ENCODE measurements at regions not wholly inside any gene's neighbourhood (a gene's known extent, or its start where the extent isn't known, plus 50 kb on each side); places are given as distances from the start of the nearest gene placed in this dataset.

DNA sequence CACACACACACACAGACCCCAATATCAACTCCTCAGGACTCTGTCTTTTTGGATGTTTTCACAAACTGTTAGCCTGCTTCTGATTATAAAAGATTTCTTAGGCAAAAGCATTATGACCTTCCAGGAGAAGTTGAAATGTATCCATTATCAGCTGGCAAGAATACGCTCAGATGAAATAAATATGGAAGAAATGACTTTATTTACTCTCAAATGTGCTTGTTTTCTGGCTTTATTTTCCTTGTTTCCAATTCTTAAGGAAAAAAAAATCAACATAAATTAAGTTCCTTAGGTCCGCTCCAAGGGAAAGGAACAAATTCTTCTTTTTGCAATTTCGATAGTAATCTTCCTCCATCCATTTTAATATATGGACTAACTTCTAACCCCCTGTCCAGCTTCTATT is 175.6 kb upstream of the HCCS start:
- Histone ChIP-seq H3K4me1 (ENCODE audit: control insufficient read depth, low read depth, low read length) (no peaks in the 10 kb centered on the region), H3K36me3 (ENCODE audit: control insufficient read depth, low read depth, low read length) (no peaks in the 10 kb centered on the region), H3K27me3 (ENCODE audit: control insufficient read depth, insufficient read depth, low read length) (no peaks in the 10 kb centered on the region)

DNA sequence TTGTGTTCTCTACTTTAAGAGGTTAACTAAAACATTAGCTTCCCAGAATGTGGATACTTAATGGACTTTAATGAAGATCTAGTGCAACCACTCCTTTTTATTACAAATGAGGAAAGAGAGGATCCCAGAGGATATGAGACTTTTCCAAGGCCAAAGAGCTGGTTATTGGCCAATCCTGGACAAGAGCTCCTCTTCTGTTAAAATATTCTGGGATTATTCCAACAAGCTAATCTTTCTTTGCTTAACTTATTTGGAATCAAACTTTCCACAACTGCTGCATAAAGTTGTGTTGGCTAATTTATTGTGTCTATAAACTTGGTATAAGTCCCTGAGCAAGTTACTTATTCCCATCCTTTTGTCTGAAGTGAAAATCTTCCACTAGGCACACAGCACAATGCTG is 174.2 kb upstream of the HCCS start:
- Histone ChIP-seq H3K9me3 (ENCODE audit: control insufficient read depth, low read depth, low read length) (no peaks in the 10 kb centered on the region), H3K27me3 (ENCODE audit: control insufficient read depth, insufficient read depth, low read length) (no peaks in the 10 kb centered on the region), H3K4me3 (ENCODE audit: low read length) (no peak overlapping the region), H3K9ac (ENCODE audit: low read length) (no peak overlapping the region), H3K4me1 (ENCODE audit: control insufficient read depth, low read depth, low read length) (no peaks in the 10 kb centered on the region), H3K27ac (ENCODE audit: low read length) (no peak overlapping the region), H3K36me3 (ENCODE audit: control insufficient read depth, low read depth, low read length) (no peaks in the 10 kb centered on the region)

More for the DNA sequence above, 175.6 kb upstream of the HCCS start:
- no peak overlapping the region for H3K9ac ChIP-seq (ENCODE audit: low read length)
- H3K9me3 ChIP-seq (ENCODE audit: control insufficient read depth, low read depth, low read length): no peaks in the 10 kb centered on the region
- H3K4me3 ChIP-seq (ENCODE audit: low read length): no peak overlapping the region
- H3K27ac ChIP-seq (ENCODE audit: low read length): no peak overlapping the region

DNA sequence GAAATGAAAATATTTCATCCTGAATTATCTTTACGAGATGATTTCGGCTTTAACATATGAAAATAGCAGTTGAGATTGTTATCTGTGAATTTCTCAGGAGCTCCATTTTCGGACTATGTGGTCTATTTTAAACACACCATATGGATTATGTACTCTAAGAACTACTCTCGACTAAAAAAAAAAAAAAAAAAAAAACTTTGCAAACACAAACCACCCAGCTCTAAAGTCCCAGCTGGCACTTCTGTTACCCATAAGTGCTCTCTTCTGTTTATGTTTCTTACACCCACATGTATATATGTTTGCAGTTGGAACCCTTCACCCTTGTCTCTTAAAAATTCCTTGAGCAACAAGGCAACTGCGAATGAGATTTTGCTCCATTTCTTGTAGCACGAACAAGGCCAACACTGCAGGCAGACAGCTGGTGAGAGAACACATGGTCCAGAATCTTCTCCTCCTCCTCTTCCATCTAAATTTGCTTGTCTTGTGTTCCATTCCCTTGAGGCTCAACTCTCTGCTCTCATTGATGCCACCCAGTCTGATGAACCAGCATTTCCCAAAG is 172.7 kb upstream of the HCCS start:
- Histone ChIP-seq H3K36me3 (ENCODE audit: control insufficient read depth, low read depth, low read length) (no peaks in the 10 kb centered on the region), H3K27me3 (ENCODE audit: control insufficient read depth, insufficient read depth, low read length) (no peaks in the 10 kb centered on the region), H3K27ac (ENCODE audit: low read length) (no peak overlapping the region), H3K4me1 (ENCODE audit: control insufficient read depth, low read depth, low read length) (no peaks in the 10 kb centered on the region), H3K4me3 (ENCODE audit: low read length) (no peak overlapping the region), H3K9ac (ENCODE audit: low read length) (no peak overlapping the region), H3K9me3 (ENCODE audit: control insufficient read depth, low read depth, low read length) (no peaks in the 10 kb centered on the region)

DNA sequence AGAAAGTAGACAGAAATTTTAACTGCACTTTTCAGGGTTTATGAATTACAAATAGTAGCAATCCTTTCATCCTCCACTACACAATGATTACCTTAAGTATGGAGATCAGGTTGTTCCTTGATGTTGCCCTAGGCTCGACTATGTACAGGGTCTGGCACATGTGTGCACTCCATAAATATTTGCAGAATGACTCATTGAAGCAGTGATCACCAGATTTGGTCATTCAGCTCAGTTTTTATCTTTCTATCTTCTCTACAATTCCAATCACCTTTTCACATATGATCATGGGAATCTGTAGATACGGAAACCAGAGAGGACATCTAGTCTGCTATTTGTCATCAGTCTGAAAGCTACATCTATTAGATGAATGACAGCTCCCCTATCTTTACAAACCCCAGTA is 171.7 kb upstream of the HCCS start:
- Histone ChIP-seq H3K9ac (ENCODE audit: low read length) (no peak overlapping the region), H3K4me1 (ENCODE audit: control insufficient read depth, low read depth, low read length) (no peaks in the 10 kb centered on the region), H3K4me3 (ENCODE audit: low read length) (no peak overlapping the region), H3K9me3 (ENCODE audit: control insufficient read depth, low read depth, low read length) (no peaks in the 10 kb centered on the region), H3K27me3 (ENCODE audit: control insufficient read depth, insufficient read depth, low read length) (no peaks in the 10 kb centered on the region), H3K36me3 (ENCODE audit: control insufficient read depth, low read depth, low read length) (no peaks in the 10 kb centered on the region), H3K27ac (ENCODE audit: low read length) (no peak overlapping the region)

DNA sequence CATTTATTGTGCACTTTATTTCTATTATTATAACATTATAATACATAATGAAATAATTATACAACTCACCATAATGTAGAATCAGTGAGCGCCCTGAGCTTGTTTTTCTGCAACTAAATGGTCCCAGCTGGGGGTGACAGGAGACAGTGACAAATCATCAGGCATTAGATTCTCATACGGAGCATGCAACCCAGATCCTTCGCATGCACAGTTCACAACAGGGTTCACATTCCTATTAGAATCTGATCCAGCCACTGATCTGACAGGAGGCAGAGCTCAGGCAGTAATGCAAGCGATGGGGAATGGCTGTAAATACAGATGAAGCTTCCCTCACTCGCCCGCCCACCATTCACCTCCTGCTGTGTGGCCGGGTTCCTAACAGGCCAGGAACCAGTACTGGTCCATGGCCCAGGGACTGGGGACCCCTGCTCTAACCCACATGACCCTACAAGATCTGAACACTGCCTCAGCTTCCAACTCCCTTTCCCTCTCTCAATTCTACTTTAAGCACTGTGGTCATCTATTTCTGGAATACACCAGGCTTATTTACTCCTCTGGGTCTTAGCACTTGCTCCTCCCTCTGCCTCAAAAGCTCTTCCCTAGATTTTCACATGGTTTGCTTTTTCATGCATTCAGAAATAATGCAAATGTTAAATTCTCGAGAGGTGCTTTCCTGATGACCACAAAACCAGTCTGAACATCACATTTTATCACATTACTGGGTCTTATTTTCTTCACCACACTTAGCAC is 166.8 kb upstream of the HCCS start:
- no peaks in the 10 kb centered on the region for H3K27me3 ChIP-seq (ENCODE audit: control insufficient read depth, insufficient read depth, low read length)
- H3K4me3 ChIP-seq (ENCODE audit: low read length): no peak overlapping the region
- no peaks in the 10 kb centered on the region for H3K9me3 ChIP-seq (ENCODE audit: control insufficient read depth, low read depth, low read length)
- H3K27ac ChIP-seq (ENCODE audit: low read length): no peak overlapping the region
- H3K4me1 ChIP-seq (ENCODE audit: control insufficient read depth, low read depth, low read length): no peaks in the 10 kb centered on the region
- H3K36me3 ChIP-seq (ENCODE audit: control insufficient read depth, low read depth, low read length): no peaks in the 10 kb centered on the region
- no peak overlapping the region for H3K9ac ChIP-seq (ENCODE audit: low read length)

DNA sequence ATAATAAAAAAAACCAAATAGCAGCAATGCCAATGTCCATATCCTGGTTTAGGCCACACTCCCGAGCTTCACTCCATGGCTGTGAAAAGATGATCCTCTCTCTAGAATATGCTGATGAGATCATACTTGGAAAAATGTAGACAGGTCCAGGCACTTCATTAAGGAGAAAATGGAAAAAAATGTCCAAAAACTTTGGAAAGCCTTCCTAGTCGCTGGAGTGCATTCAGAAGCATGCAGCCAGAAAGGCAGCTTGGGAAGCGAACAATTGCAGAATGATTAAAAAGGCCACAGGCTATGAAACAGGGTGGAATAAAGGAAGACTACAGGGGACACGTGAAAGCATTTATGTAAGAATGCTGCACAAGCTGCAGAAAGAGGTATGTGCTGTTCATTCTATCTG is 165.6 kb upstream of the HCCS start:
- H3K9ac ChIP-seq (ENCODE audit: low read length): no peak overlapping the region
- H3K36me3 ChIP-seq (ENCODE audit: control insufficient read depth, low read depth, low read length): no peaks in the 10 kb centered on the region
- no peaks in the 10 kb centered on the region for H3K9me3 ChIP-seq (ENCODE audit: control insufficient read depth, low read depth, low read length)
- no peaks in the 10 kb centered on the region for H3K4me1 ChIP-seq (ENCODE audit: control insufficient read depth, low read depth, low read length)
- H3K27ac ChIP-seq (ENCODE audit: low read length): no peak overlapping the region
- H3K4me3 ChIP-seq (ENCODE audit: low read length): no peak overlapping the region
- H3K27me3 ChIP-seq (ENCODE audit: control insufficient read depth, insufficient read depth, low read length): no peaks in the 10 kb centered on the region

DNA sequence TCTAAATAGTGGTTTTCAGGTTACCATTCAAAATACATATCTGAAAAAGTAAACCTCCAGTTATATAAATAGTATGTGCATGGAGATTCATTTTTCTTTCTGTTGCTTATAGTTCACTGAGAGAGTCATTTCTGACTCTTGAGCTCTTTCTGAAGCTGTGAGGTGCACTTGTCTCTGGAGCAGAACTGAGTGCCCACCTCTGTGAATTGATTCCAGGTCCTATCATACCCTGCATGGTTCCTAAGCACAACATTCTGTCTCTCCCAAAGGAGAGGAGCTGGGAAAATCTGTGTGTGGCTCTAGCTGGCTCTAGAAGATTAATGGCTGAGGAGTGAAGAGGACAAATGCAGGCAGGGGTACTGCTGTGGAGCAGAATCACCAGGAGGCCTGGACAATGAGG is 161.6 kb upstream of the HCCS start:
- H3K27me3 ChIP-seq (ENCODE audit: control insufficient read depth, insufficient read depth, low read length): no peaks in the 10 kb centered on the region

DNA sequence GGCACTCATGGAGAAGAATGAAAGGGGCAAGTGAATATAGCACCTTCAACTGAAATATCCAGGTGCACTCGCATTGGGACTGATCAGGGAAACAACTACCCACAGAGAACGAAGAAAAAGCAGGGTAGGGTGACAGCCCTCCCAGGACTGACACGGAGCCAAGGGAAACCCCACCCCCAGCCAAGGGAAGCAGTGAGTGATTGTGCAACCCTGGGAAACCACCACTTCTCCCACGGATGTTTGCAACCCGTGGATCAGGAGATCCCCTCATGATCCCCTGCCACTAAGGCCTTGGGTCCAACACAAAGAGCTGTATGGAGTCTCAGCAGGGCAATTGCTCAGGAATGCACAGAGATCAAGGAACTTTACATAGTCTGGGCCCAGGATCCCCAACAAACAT is 158.5 kb upstream of the HCCS start:
- no peaks in the 10 kb centered on the region for H3K27me3 ChIP-seq (ENCODE audit: control insufficient read depth, insufficient read depth, low read length)
- no peaks in the 10 kb centered on the region for H3K36me3 ChIP-seq (ENCODE audit: control insufficient read depth, low read depth, low read length)
- no peak overlapping the region for H3K4me3 ChIP-seq (ENCODE audit: low read length)
- no peak overlapping the region for H3K9ac ChIP-seq (ENCODE audit: low read length)
- no peak overlapping the region for H3K27ac ChIP-seq (ENCODE audit: low read length)
- no peaks in the 10 kb centered on the region for H3K9me3 ChIP-seq (ENCODE audit: control insufficient read depth, low read depth, low read length)
- H3K4me1 ChIP-seq (ENCODE audit: control insufficient read depth, low read depth, low read length): peaks cover 18% of the 10 kb centered on the region

More for the DNA sequence above, 161.6 kb upstream of the HCCS start:
- Histone ChIP-seq H3K36me3 (ENCODE audit: control insufficient read depth, low read depth, low read length) (no peaks in the 10 kb centered on the region), H3K4me1 (ENCODE audit: control insufficient read depth, low read depth, low read length) (peaks cover 18% of the 10 kb centered on the region), H3K4me3 (ENCODE audit: low read length) (no peak overlapping the region), H3K27ac (ENCODE audit: low read length) (no peak overlapping the region), H3K9ac (ENCODE audit: low read length) (no peak overlapping the region), H3K9me3 (ENCODE audit: control insufficient read depth, low read depth, low read length) (no peaks in the 10 kb centered on the region)

DNA sequence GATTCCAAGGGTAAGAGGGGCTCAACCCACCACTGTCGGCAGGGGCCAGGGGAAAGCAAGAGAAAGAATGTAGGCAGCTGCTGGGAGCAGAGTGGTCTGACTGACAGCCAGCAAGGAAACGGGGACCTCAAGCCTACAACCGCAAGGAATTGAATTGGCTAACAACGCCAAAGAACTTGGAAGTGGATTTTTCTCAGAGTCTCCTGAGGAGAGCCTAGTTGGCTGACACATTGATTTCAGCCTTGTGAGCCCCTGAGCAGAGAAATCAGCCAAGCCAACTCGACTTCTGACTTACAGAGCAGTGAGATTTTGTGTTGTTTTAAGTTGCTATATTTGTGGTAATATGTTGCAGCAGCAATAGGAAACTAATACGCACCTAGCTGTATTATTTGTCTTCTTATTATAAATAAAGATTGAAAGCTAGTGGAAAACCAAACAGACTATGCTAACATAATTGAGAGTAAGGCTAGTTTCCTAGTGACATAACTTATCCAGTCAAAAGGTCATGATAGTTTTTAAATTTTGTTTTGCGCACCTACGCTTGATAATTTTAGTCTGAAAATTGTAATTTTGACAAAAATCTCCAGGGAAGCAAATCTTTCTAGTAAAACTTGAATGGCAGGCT is 145.8 kb upstream of the HCCS start:
- Histone ChIP-seq H3K36me3 (ENCODE audit: control insufficient read depth, low read depth, low read length) (no peaks in the 10 kb centered on the region), H3K9me3 (ENCODE audit: control insufficient read depth, low read depth, low read length) (no peaks in the 10 kb centered on the region), H3K4me1 (ENCODE audit: control insufficient read depth, low read depth, low read length) (no peaks in the 10 kb centered on the region), H3K9ac (ENCODE audit: low read length) (no peak overlapping the region), H3K27me3 (ENCODE audit: control insufficient read depth, insufficient read depth, low read length) (no peaks in the 10 kb centered on the region), H3K27ac (ENCODE audit: low read length) (no peak overlapping the region), H3K4me3 (ENCODE audit: low read length) (no peak overlapping the region)

DNA sequence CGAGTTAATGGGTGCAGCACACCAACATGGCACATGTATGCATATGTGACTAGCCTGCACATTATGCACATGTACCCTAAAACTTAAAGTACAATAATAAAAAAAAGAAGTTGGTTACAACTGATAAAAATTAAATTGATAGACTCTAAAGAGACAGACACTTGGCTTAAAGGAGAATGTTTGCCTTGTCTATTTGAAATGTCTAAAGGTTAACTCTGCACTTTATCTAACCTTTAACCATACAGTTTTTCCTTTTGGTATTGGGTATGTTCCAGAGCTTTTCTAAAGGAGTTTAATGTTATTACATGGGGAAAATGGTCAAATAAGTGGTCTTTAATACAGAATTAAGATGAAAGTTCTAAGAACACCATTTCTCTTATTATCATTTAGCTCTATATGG is 145.1 kb upstream of the HCCS start:
- H3K4me1 ChIP-seq (ENCODE audit: control insufficient read depth, low read depth, low read length): no peaks in the 10 kb centered on the region
- no peaks in the 10 kb centered on the region for H3K9me3 ChIP-seq (ENCODE audit: control insufficient read depth, low read depth, low read length)
- H3K36me3 ChIP-seq (ENCODE audit: control insufficient read depth, low read depth, low read length): no peaks in the 10 kb centered on the region
- H3K27me3 ChIP-seq (ENCODE audit: control insufficient read depth, insufficient read depth, low read length): no peaks in the 10 kb centered on the region
- H3K9ac ChIP-seq (ENCODE audit: low read length): no peak overlapping the region
- no peak overlapping the region for H3K4me3 ChIP-seq (ENCODE audit: low read length)
- no peak overlapping the region for H3K27ac ChIP-seq (ENCODE audit: low read length)

DNA sequence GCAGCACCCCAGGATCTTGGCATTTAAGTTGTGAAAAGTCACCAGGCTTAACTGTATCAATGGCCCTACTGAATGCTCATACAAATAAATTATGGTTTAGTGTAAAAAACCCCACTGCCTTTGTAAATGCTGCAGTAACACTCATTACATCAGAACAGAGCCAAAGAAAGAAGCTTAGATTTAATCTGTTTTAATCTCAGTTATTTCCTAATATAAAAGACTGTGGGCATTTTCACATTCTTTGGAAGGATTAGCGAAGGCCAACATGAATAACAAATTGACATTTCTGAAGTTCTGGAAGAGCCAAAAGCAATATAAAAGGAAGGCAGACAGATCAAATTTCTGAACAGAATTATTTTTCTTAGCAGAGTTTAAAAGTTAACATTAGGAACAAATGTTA is 140.0 kb upstream of the HCCS start:
- H3K4me3 ChIP-seq (ENCODE audit: low read length): no peak overlapping the region
- no peaks in the 10 kb centered on the region for H3K27me3 ChIP-seq (ENCODE audit: control insufficient read depth, insufficient read depth, low read length)
- no peaks in the 10 kb centered on the region for H3K36me3 ChIP-seq (ENCODE audit: control insufficient read depth, low read depth, low read length)
- H3K9me3 ChIP-seq (ENCODE audit: control insufficient read depth, low read depth, low read length): no peaks in the 10 kb centered on the region
- H3K27ac ChIP-seq (ENCODE audit: low read length): no peak overlapping the region
- H3K4me1 ChIP-seq (ENCODE audit: control insufficient read depth, low read depth, low read length): no peaks in the 10 kb centered on the region
- no peak overlapping the region for H3K9ac ChIP-seq (ENCODE audit: low read length)

DNA sequence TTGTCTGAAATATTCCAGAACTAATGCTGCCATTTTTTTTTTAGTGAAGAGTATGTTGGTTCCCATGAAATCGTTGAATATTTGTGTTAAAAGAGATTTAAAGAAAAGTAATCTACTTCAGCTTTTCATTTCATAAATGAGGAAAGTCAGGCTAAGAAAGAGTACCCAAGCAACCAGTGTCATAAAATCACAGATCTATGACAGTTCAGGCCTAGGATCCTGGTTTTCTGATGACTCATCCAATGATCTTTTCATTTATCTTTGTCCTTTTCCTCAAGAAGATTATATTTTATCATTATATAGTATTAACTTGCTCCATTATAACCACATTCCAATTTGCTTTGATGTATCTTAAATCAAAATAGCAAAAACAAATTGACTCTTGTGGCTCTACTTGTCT is 139.4 kb upstream of the HCCS start:
- Histone ChIP-seq H3K9ac (ENCODE audit: low read length) (no peak overlapping the region), H3K4me1 (ENCODE audit: control insufficient read depth, low read depth, low read length) (no peaks in the 10 kb centered on the region), H3K36me3 (ENCODE audit: control insufficient read depth, low read depth, low read length) (no peaks in the 10 kb centered on the region), H3K9me3 (ENCODE audit: control insufficient read depth, low read depth, low read length) (no peaks in the 10 kb centered on the region), H3K4me3 (ENCODE audit: low read length) (no peak overlapping the region), H3K27me3 (ENCODE audit: control insufficient read depth, insufficient read depth, low read length) (no peaks in the 10 kb centered on the region), H3K27ac (ENCODE audit: low read length) (no peak overlapping the region)

Data from iPS-18a (cell line).